HFFc6 (cell line): ENCODE measurements at regions not wholly inside any gene's neighbourhood (a gene's known extent, or its start where the extent isn't known, plus 50 kb on each side); places are given as distances from the start of the nearest gene placed in this dataset.
A peak's percentile ranks its signal among the peaks of the same experiment; 100 is the strongest.

Experiments used
- DNase-seq: peaks from one replicate; pipeline ENCODE4 v3.0.0-alpha.2; 2018
- H3K27ac Mint-ChIP-seq: 2 replicates; pipeline ENCODE4 v1.8.0; 2020; ENCODE audit warnings: mild to moderate bottlenecking, mixed read lengths
- H3K27me3 Mint-ChIP-seq: 2 replicates; pipeline ENCODE4 v1.8.0; 2021; ENCODE audit warnings: mild to moderate bottlenecking, moderate library complexity, mixed read lengths; ENCODE audit not compliant: insufficient read depth
- H3K36me3 Mint-ChIP-seq: 2 replicates; pipeline ENCODE4 v1.8.0; 2021; ENCODE audit warnings: low read depth, mixed read lengths
- H3K4me1 Mint-ChIP-seq: 2 replicates; pipeline ENCODE4 v1.8.0; 2020; ENCODE audit warnings: low read depth, mixed read lengths
- H3K4me3 Mint-ChIP-seq: 2 replicates; pipeline ENCODE4 v1.8.0; 2020; ENCODE audit warnings: mild to moderate bottlenecking, moderate library complexity, mixed read lengths
- H3K9me3 Mint-ChIP-seq: 2 replicates; pipeline ENCODE4 v1.8.0; 2020; ENCODE audit warnings: mild to moderate bottlenecking, mixed read lengths
- TF ChIP-seq, protein P1 (sequence below): fragments of 200-600 bp; sonication (generic); IDR thresholded peaks from 2 replicates; pipeline ENCODE4 v1.5.0; 2021; ENCODE audit warnings: antibody characterized with exemption, mild to moderate bottlenecking

DNA sequence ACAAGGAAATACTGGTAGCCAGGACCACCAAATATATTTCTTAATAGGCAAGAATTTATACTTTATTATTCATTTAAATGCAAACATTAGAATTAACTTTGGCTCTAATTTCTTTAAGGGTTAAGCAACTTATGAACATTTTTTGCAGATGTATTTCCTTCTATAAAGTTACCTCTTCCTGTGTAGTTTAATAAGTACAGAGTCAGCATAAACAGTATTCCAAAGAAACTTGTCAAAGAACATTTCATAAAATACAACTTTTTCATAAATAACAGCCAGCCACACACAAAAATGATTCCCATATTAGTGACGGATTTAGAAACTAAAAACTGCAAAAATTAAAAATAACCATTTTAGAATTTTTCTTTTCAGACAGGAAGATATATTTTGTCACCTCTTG, 723.2 kb downstream of the KCNJ2 start:
- no peak overlapping the region for H3K27ac Mint-ChIP-seq

DNA sequence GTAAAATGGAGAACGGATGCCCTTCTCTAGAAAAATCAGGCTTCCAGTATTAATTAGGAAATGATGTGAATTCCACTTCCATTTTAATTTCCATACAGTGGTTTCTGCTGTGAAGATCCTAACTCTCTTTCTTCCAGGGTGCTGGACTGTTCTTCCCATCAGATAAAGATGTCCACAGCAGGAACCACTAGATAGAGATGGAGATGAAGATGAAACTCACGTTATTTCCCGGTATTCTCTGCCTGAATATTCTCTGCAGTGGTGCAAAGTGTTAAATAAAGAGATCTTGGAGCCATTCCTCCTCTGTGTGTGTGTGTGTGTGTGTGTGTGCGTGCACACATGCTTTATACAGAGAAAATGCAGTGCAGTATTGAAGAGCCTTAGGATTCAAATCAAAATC, 727.5 kb downstream of the KCNJ2 start:
- H3K36me3 Mint-ChIP-seq, result peaks cover 13% of the 10 kb centered on the region
- no peaks in the 10 kb centered on the region; the same call in 1 of the 2 replicates for H3K27me3 Mint-ChIP-seq
- H3K4me3 Mint-ChIP-seq, result peak overlapping the region; percentile 73; the same call in 1 of the 2 replicates
- peak; percentile 2 for DNase-seq
- H3K27ac Mint-ChIP-seq, result no peak overlapping the region
- H3K9me3 Mint-ChIP-seq, result peaks cover 16% of the 10 kb centered on the region
- TF ChIP-seq, protein P1, sequence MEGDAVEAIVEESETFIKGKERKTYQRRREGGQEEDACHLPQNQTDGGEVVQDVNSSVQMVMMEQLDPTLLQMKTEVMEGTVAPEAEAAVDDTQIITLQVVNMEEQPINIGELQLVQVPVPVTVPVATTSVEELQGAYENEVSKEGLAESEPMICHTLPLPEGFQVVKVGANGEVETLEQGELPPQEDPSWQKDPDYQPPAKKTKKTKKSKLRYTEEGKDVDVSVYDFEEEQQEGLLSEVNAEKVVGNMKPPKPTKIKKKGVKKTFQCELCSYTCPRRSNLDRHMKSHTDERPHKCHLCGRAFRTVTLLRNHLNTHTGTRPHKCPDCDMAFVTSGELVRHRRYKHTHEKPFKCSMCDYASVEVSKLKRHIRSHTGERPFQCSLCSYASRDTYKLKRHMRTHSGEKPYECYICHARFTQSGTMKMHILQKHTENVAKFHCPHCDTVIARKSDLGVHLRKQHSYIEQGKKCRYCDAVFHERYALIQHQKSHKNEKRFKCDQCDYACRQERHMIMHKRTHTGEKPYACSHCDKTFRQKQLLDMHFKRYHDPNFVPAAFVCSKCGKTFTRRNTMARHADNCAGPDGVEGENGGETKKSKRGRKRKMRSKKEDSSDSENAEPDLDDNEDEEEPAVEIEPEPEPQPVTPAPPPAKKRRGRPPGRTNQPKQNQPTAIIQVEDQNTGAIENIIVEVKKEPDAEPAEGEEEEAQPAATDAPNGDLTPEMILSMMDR, result no peak
- H3K4me1 Mint-ChIP-seq, result peaks cover 11% of the 10 kb centered on the region; the same call in 1 of the 2 replicates

More for the DNA sequence above, 723.2 kb downstream of the KCNJ2 start:
- H3K9me3 Mint-ChIP-seq, result peaks cover 11% of the 10 kb centered on the region
- H3K27me3 Mint-ChIP-seq, result no peaks in the 10 kb centered on the region; the same call in 1 of the 2 replicates
- peaks cover 9% of the 10 kb centered on the region; the same call in 1 of the 2 replicates for H3K4me1 Mint-ChIP-seq
- H3K4me3 Mint-ChIP-seq, result no peak overlapping the region
- no peak for DNase-seq
- TF ChIP-seq, protein P1, result no peak
- H3K36me3 Mint-ChIP-seq, result peaks cover 7% of the 10 kb centered on the region

DNA sequence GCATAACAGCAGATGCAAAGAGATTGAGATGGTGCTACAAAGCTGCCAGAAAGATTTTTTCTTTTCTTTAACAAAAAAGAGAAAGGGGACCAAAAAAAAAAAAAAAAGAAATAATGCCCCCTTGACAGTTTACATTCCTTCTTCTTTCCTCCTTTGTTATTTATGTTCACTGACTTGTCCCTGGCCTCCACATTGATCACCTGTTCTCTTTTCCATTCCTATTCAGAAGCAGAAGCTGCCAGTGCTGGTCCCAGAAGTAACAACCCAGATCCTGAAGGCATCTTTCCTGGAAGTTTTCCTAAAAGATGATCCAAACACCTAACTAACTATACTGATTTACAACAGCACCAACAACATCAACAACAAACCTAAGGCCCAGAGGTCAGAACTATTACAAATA, 728.1 kb downstream of the KCNJ2 start:
- Mint-ChIP-seq H3K4me3 (no peak overlapping the region; the same call in 1 of the 2 replicates), H3K27ac (no peak overlapping the region), H3K27me3 (no peaks in the 10 kb centered on the region; the same call in 1 of the 2 replicates), H3K4me1 (peaks cover 11% of the 10 kb centered on the region; the same call in 1 of the 2 replicates), H3K9me3 (peaks cover 20% of the 10 kb centered on the region), H3K36me3 (peaks cover 14% of the 10 kb centered on the region)
- no peak for DNase-seq
- TF ChIP-seq, protein P1, result no peak

DNA sequence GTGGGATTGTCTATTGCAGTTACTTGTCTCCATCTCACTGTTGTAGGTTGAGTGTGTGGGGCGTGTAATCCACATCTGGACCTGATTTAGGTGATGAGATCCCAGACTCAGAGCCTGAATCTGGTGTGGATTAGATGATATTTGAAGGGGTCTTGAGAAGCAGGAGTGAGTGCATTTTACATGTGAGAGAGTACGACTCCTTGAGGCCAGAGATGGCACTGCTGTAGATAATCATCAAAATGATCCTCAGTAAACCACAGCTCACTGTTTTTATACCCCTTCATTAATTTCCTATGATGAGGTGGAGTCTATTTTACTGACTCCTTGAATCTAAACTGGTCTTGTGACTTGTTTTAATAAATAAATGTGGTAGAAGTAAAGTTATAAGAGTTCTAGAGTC, 732.5 kb downstream of the KCNJ2 start:
- H3K27ac Mint-ChIP-seq, result no peak overlapping the region
- peaks cover 24% of the 10 kb centered on the region for H3K4me1 Mint-ChIP-seq
- H3K36me3 Mint-ChIP-seq, result peaks cover 12% of the 10 kb centered on the region
- no peaks in the 10 kb centered on the region for H3K27me3 Mint-ChIP-seq
- peaks cover 26% of the 10 kb centered on the region for H3K9me3 Mint-ChIP-seq
- DNase-seq, result no peak
- TF ChIP-seq, protein P1, result 0 out of 2 replicates have a peak, but pooled peaks have one; percentile 14
- no peak overlapping the region for H3K4me3 Mint-ChIP-seq

DNA sequence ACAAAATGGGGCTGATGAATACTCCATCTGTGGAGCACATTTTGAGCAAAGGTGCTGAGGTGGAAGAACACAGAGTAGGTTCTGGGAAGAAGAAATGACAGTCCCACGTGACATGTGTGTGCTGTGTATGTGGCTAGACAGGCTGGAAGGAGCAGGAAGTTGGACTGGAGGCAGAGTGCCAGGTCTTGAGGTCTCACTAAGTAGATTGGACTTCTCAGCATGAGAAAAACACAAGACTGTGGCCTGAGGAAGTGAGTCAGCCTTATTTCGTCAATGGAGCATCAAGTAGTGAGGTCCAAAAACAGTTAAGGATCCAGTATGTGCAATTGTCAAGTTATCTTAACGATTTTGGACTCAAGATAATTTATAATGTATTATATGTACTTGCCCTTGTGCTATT, 736.5 kb downstream of the KCNJ2 start:
- TF ChIP-seq, protein P1, result no peak
- H3K36me3 Mint-ChIP-seq, result peaks cover 12% of the 10 kb centered on the region
- peak; percentile 84 for DNase-seq
- H3K4me3 Mint-ChIP-seq, result no peak overlapping the region
- H3K9me3 Mint-ChIP-seq, result peaks cover 27% of the 10 kb centered on the region
- peaks cover 20% of the 10 kb centered on the region for H3K4me1 Mint-ChIP-seq
- H3K27ac Mint-ChIP-seq, result peak overlapping the region; percentile 69
- no peaks in the 10 kb centered on the region for H3K27me3 Mint-ChIP-seq
